Panc1 (cell line): ENCODE measurements at regions not wholly inside any gene's neighbourhood (a gene's known extent, or its start where the extent isn't known, plus 50 kb on each side); places are given as distances from the start of the nearest gene placed in this dataset.

Source experiments
- ATAC-seq: fragments of 200-7000 bp; cut with Tn5 transposase; 2 replicates; pipeline ENCODE4 v1.9.1; 2020; ENCODE audit warnings: mild to moderate bottlenecking, moderate library complexity
- BruUV-seq: library from RNA; stranded (reverse); fragments of 400-500 nt; replicated peaks from 2 replicates; lab custom pipeline; 2021; lab: Mats Ljungman, UMichigan
- CTCF ChIA-PET: fragments of 300-600 bp; sonication (Branson Sonifier 250); formaldehyde crosslinking; loops from one replicate; lab custom pipeline; 2022; ENCODE audit warnings: antibody characterized with exemption; lab: Charles Lee
- POLR2A ChIA-PET: fragments of 300-600 bp; sonication (Branson Sonifier 250); formaldehyde crosslinking; loops from one replicate; lab custom pipeline; 2022; ENCODE audit warnings: antibody characterized with exemption; lab: Charles Lee
- DNase-seq: peaks from one replicate; pipeline ENCODE4 v3.0.0-alpha.2; 2010; ENCODE audit warnings: low read depth, low spot score
- H3K27ac ChIP-seq: 2 replicates; pipeline ENCODE4 v1.5.1; 2011; ENCODE audit warnings: mild to moderate bottlenecking, low read length, inconsistent platforms
- H3K27me3 ChIP-seq: fragments of 200-500 bp; sonication (Bioruptor generic); 2 replicates; pipeline ENCODE4 v1.6.0; 2014; ENCODE audit warnings: low read length, inconsistent platforms; ENCODE audit not compliant: control insufficient read depth, insufficient read depth
- H3K36me3 ChIP-seq: fragments of 200-500 bp; sonication (Bioruptor generic); 2 replicates; pipeline ENCODE4 v1.5.1; 2014; ENCODE audit warnings: inconsistent platforms, mild to moderate bottlenecking, low read length, moderate library complexity; ENCODE audit not compliant: control insufficient read depth, insufficient read depth
- H3K4me1 ChIP-seq: 2 replicates; pipeline ENCODE4 v1.5.1; 2011; ENCODE audit warnings: inconsistent platforms, mild to moderate bottlenecking, low read length, moderate library complexity; ENCODE audit not compliant: control insufficient read depth, insufficient read depth
- H3K4me3 ChIP-seq, 2 experiments: 2 replicates each; pipeline ENCODE4 v1.5.1; 2011 to 2012; ENCODE audit warnings: low read depth in 2 of 2, low read length in 2 of 2, mild to moderate bottlenecking in 2 of 2, inconsistent platforms in 1 of 2, moderate library complexity in 1 of 2
- H3K9me3 ChIP-seq: fragments of 200-500 bp; sonication (Bioruptor generic); 2 replicates; pipeline ENCODE4 v1.5.1; 2014; ENCODE audit warnings: low read depth, mild to moderate bottlenecking, inconsistent platforms, low read length, moderate library complexity; ENCODE audit not compliant: control insufficient read depth, insufficient read depth
- CTCF ChIP-seq: fragments of 450-650 bp; IDR thresholded peaks from 2 replicates; pipeline ENCODE4 v1.5.1; 2017; ENCODE audit warnings: mild to moderate bottlenecking
- POLR2AphosphoS5 ChIP-seq: IDR thresholded peaks from 2 replicates; pipeline ENCODE4 v1.6.1; 2012; ENCODE audit warnings: mild to moderate bottlenecking, low read depth, low read length, moderate library complexity
- REST ChIP-seq, 2 experiments: IDR thresholded peaks; 2 replicates each; pipeline ENCODE4 v1.6.1; 2011 to 2012; ENCODE audit warnings: low read depth in 2 of 2, control low read depth in 1 of 2, low read length in 1 of 2, mild to moderate bottlenecking in 1 of 2, moderate library complexity in 1 of 2; ENCODE audit not compliant: insufficient read depth in 1 of 2
- SIN3A ChIP-seq: IDR thresholded peaks from 2 replicates; pipeline ENCODE4 v1.6.1; 2012; ENCODE audit warnings: low read depth, mild to moderate bottlenecking, low read length, moderate library complexity, borderline replicate concordance; ENCODE audit not compliant: insufficient read depth
- TCF7L2 ChIP-seq: IDR thresholded peaks from 2 replicates; pipeline ENCODE4 v1.6.1; 2011; ENCODE audit warnings: mild to moderate bottlenecking, low read depth, low read length, inconsistent platforms
- in situ Hi-C: cut with HindIII; loops from 2 replicates; pipeline ENCODE4 v1.10.0; 2016; ENCODE audit warnings: low sequenced_read_pairs, low pct_unique_long_range_greater_than_20kb
- intact Hi-C: fragments of 100-400 bp; cut with micrococcal nuclease; formaldehyde crosslinking; loops from one replicate; pipeline ENCODE4 v1.10.0; 2022; ENCODE audit not compliant: unreplicated experiment

GRCh38 chr18:38635709-38636430 lies 1070.3 kb upstream of the CELF4 start:
- Histone ChIP-seq H3K27me3 (no peaks in the 10 kb centered on the region), H3K27ac (no peak overlapping the region), H3K9me3 (no peaks in the 10 kb centered on the region), H3K4me1 (no peaks in the 10 kb centered on the region), H3K36me3 (no peaks in the 10 kb centered on the region), H3K4me3 (no peak overlapping the region)
- TF ChIP-seq SIN3A, result no peak
- TF ChIP-seq CTCF, result no peak
- TF ChIP-seq TCF7L2, result no peak
- no peak for TF ChIP-seq REST (IDR thresholded peaks at IDR 0.05; ENCODE audit: insufficient read depth in 1 of 2, low read depth in 2 of 2, low read length in 1 of 2)
- TF ChIP-seq POLR2AphosphoS5, result no peak
- in situ Hi-C loops, result no loop called here
- no TSS peak for BruUV-seq
- intact Hi-C loops, result no loop called here
- ATAC-seq, result no peak
- ChIA-PET POLR2A (no interaction called here), CTCF (no interaction called here)
- DNase-seq, result no peak

GRCh38 chr18:38634117-38634516 lies 1068.5 kb upstream of the CELF4 start:
- no peaks in the 10 kb centered on the region for H3K9me3 ChIP-seq
- H3K27ac ChIP-seq, result no peak overlapping the region
- in situ Hi-C loops (no loop called here), intact Hi-C loops (no loop called here)
- POLR2A ChIA-PET, result no interaction called here
- no TSS peak for BruUV-seq
- DNase-seq, result no peak
- TF ChIP-seq CTCF (no peak), SIN3A (no peak), POLR2AphosphoS5 (no peak), REST (IDR thresholded peaks at IDR 0.05; ENCODE audit: insufficient read depth in 1 of 2, low read depth in 2 of 2, low read length in 1 of 2) (no peak), TCF7L2 (no peak)
- H3K36me3 ChIP-seq, result no peaks in the 10 kb centered on the region
- H3K4me1 ChIP-seq, result no peaks in the 10 kb centered on the region
- no peaks in the 10 kb centered on the region for H3K27me3 ChIP-seq
- no peak for ATAC-seq
- CTCF ChIA-PET, result no interaction called here
- no peak overlapping the region for H3K4me3 ChIP-seq
